Stimulated activated memory B cell treated with anti-CD40 and anti-IgM and Interleukin-4, amounts not matched to agents 10 μg/mL and 1 μg/mL and 100 μg/mL, for 72 hours (primary cell): ENCODE measurements at regions not wholly inside any gene's neighbourhood (a gene's known extent, or its start where the extent isn't known, plus 50 kb on each side); places are given as distances from the start of the nearest gene placed in this dataset.

ENCODE experiments used
- ATAC-seq: fragments of 150-1000 bp; cut with Tn5 transposase; 2 replicates; pipeline ENCODE4 v1.10.0; 2021
- H3K27ac Mint-ChIP-seq: one replicate; pipeline ENCODE4 v1.8.0; 2022; ENCODE audit warnings: mild to moderate bottlenecking, mixed read lengths
- H3K27me3 Mint-ChIP-seq: one replicate; pipeline ENCODE4 v1.8.0; 2022; ENCODE audit warnings: mixed read lengths
- H3K36me3 Mint-ChIP-seq: one replicate; pipeline ENCODE4 v1.8.0; 2022; ENCODE audit warnings: mixed read lengths
- H3K4me1 Mint-ChIP-seq: one replicate; pipeline ENCODE4 v1.8.0; 2022; ENCODE audit warnings: mixed read lengths
- H3K4me3 Mint-ChIP-seq: one replicate; pipeline ENCODE4 v1.8.0; 2022; ENCODE audit warnings: mild to moderate bottlenecking, moderate library complexity, mixed read lengths
- H3K9me3 Mint-ChIP-seq: one replicate; pipeline ENCODE4 v1.8.0; 2022; ENCODE audit warnings: mixed read lengths

GRCh38 chr11:32039149-32039548, 51.7 kb upstream of the RCN1 start:
- no peak overlapping the region for H3K4me3 Mint-ChIP-seq
- ATAC-seq: no peak
- H3K27me3 Mint-ChIP-seq: peaks cover 44% of the 10 kb centered on the region
- no peak overlapping the region for H3K27ac Mint-ChIP-seq
- no peaks in the 10 kb centered on the region for H3K9me3 Mint-ChIP-seq
- no peaks in the 10 kb centered on the region for H3K4me1 Mint-ChIP-seq
- H3K36me3 Mint-ChIP-seq: no peaks in the 10 kb centered on the region

- H3K27me3 Mint-ChIP-seq: peaks cover 31% of the 10 kb centered on the region
- ATAC-seq: no peak
- H3K36me3 Mint-ChIP-seq: no peaks in the 10 kb centered on the region
- H3K9me3 Mint-ChIP-seq: no peaks in the 10 kb centered on the region
- H3K27ac Mint-ChIP-seq: no peak overlapping the region
- H3K4me1 Mint-ChIP-seq: peaks cover 6% of the 10 kb centered on the region
- no peak overlapping the region for H3K4me3 Mint-ChIP-seq
Measured at GRCh38 chr11:32034680-32035079, 56.2 kb upstream of the RCN1 start.

GRCh38 chr11:32034149-32034548, 56.7 kb upstream of the RCN1 start:
- H3K36me3 Mint-ChIP-seq: no peaks in the 10 kb centered on the region
- peaks cover 6% of the 10 kb centered on the region for H3K4me1 Mint-ChIP-seq
- H3K27me3 Mint-ChIP-seq: peaks cover 30% of the 10 kb centered on the region
- no peaks in the 10 kb centered on the region for H3K9me3 Mint-ChIP-seq
- H3K27ac Mint-ChIP-seq: no peak overlapping the region
- no peak for ATAC-seq
- no peak overlapping the region for H3K4me3 Mint-ChIP-seq

- Mint-ChIP-seq H3K27ac (no peak overlapping the region), H3K27me3 (peaks cover 30% of the 10 kb centered on the region), H3K9me3 (no peaks in the 10 kb centered on the region), H3K4me1 (peaks cover 6% of the 10 kb centered on the region), H3K36me3 (no peaks in the 10 kb centered on the region), H3K4me3 (no peak overlapping the region)
- no peak for ATAC-seq
Measured at GRCh38 chr11:32033491-32033890, 57.4 kb upstream of the RCN1 start.

GRCh38 chr11:32033067-32033466, 57.8 kb upstream of the RCN1 start:
- Mint-ChIP-seq H3K27me3 (peaks cover 30% of the 10 kb centered on the region), H3K9me3 (no peaks in the 10 kb centered on the region), H3K27ac (no peak overlapping the region), H3K4me3 (no peak overlapping the region), H3K36me3 (no peaks in the 10 kb centered on the region), H3K4me1 (peaks cover 6% of the 10 kb centered on the region)
- no peak for ATAC-seq

GRCh38 chr11:32032478-32032877, 58.4 kb upstream of the RCN1 start:
- no peaks in the 10 kb centered on the region for H3K9me3 Mint-ChIP-seq
- peaks cover 6% of the 10 kb centered on the region for H3K4me1 Mint-ChIP-seq
- ATAC-seq: no peak
- H3K27me3 Mint-ChIP-seq: peaks cover 28% of the 10 kb centered on the region
- no peak overlapping the region for H3K27ac Mint-ChIP-seq
- no peaks in the 10 kb centered on the region for H3K36me3 Mint-ChIP-seq
- H3K4me3 Mint-ChIP-seq: no peak overlapping the region

- Mint-ChIP-seq H3K4me3 (no peak overlapping the region), H3K4me1 (peaks cover 6% of the 10 kb centered on the region), H3K27me3 (peaks cover 24% of the 10 kb centered on the region), H3K9me3 (no peaks in the 10 kb centered on the region), H3K36me3 (no peaks in the 10 kb centered on the region), H3K27ac (no peak overlapping the region)
- no peak for ATAC-seq
Measured at GRCh38 chr11:32032052-32032451, 58.8 kb upstream of the RCN1 start.

- ATAC-seq: no peak
- Mint-ChIP-seq H3K4me3 (no peak overlapping the region), H3K36me3 (no peaks in the 10 kb centered on the region), H3K27me3 (peaks cover 22% of the 10 kb centered on the region), H3K27ac (no peak overlapping the region), H3K4me1 (peaks cover 6% of the 10 kb centered on the region), H3K9me3 (no peaks in the 10 kb centered on the region)
Measured at GRCh38 chr11:32030875-32031503, 59.9 kb upstream of the RCN1 start.

- Mint-ChIP-seq H3K4me1 (peaks cover 6% of the 10 kb centered on the region), H3K27ac (no peak overlapping the region), H3K4me3 (no peak overlapping the region), H3K27me3 (peaks cover 17% of the 10 kb centered on the region), H3K36me3 (no peaks in the 10 kb centered on the region), H3K9me3 (no peaks in the 10 kb centered on the region)
- ATAC-seq: no peak
Measured at GRCh38 chr11:32029721-32030120, 61.2 kb upstream of the RCN1 start.

- ATAC-seq: no peak
- Mint-ChIP-seq H3K4me1 (peaks cover 6% of the 10 kb centered on the region), H3K27me3 (peaks cover 15% of the 10 kb centered on the region), H3K27ac (no peak overlapping the region), H3K4me3 (no peak overlapping the region), H3K9me3 (no peaks in the 10 kb centered on the region), H3K36me3 (no peaks in the 10 kb centered on the region)
Measured at GRCh38 chr11:32028201-32028600, 62.7 kb upstream of the RCN1 start.

- no peaks in the 10 kb centered on the region for H3K4me1 Mint-ChIP-seq
Measured at GRCh38 chr11:32026766-32027165, 64.1 kb upstream of the RCN1 start.

GRCh38 chr11:32024948-32025347, 65.9 kb upstream of the RCN1 start:
- H3K27me3 Mint-ChIP-seq: peaks cover 27% of the 10 kb centered on the region
- H3K4me1 Mint-ChIP-seq: no peaks in the 10 kb centered on the region
- ATAC-seq: no peak
- no peaks in the 10 kb centered on the region for H3K9me3 Mint-ChIP-seq
- H3K36me3 Mint-ChIP-seq: no peaks in the 10 kb centered on the region
- no peak overlapping the region for H3K27ac Mint-ChIP-seq
- no peak overlapping the region for H3K4me3 Mint-ChIP-seq

More at GRCh38 chr11:32026766-32027165, 64.1 kb upstream of the RCN1 start:
- no peaks in the 10 kb centered on the region for H3K9me3 Mint-ChIP-seq
- ATAC-seq: no peak
- H3K36me3 Mint-ChIP-seq: no peaks in the 10 kb centered on the region
- peaks cover 27% of the 10 kb centered on the region for H3K27me3 Mint-ChIP-seq
- no peak overlapping the region for H3K27ac Mint-ChIP-seq
- H3K4me3 Mint-ChIP-seq: no peak overlapping the region

- peaks cover 20% of the 10 kb centered on the region for H3K27me3 Mint-ChIP-seq
- no peaks in the 10 kb centered on the region for H3K9me3 Mint-ChIP-seq
- no peak overlapping the region for H3K27ac Mint-ChIP-seq
- H3K4me1 Mint-ChIP-seq: no peaks in the 10 kb centered on the region
- no peak for ATAC-seq
- H3K36me3 Mint-ChIP-seq: no peaks in the 10 kb centered on the region
- H3K4me3 Mint-ChIP-seq: no peak overlapping the region
Measured at GRCh38 chr11:32023370-32024305, 67.2 kb upstream of the RCN1 start.

- no peaks in the 10 kb centered on the region for H3K9me3 Mint-ChIP-seq
- no peaks in the 10 kb centered on the region for H3K36me3 Mint-ChIP-seq
- no peak overlapping the region for H3K27ac Mint-ChIP-seq
- no peak for ATAC-seq
- H3K27me3 Mint-ChIP-seq: peaks cover 23% of the 10 kb centered on the region
- no peak overlapping the region for H3K4me3 Mint-ChIP-seq
- no peaks in the 10 kb centered on the region for H3K4me1 Mint-ChIP-seq
Measured at GRCh38 chr11:32018672-32019071, 72.2 kb upstream of the RCN1 start.

- Mint-ChIP-seq H3K27ac (no peak overlapping the region), H3K36me3 (no peaks in the 10 kb centered on the region), H3K9me3 (no peaks in the 10 kb centered on the region), H3K4me3 (no peak overlapping the region), H3K4me1 (no peaks in the 10 kb centered on the region), H3K27me3 (peaks cover 17% of the 10 kb centered on the region)
- no peak for ATAC-seq
Measured at GRCh38 chr11:32016111-32016510, 74.8 kb upstream of the RCN1 start.

GRCh38 chr11:32015427-32015826, 75.4 kb upstream of the RCN1 start:
- no peaks in the 10 kb centered on the region for H3K36me3 Mint-ChIP-seq
- H3K9me3 Mint-ChIP-seq: no peaks in the 10 kb centered on the region
- H3K4me1 Mint-ChIP-seq: no peaks in the 10 kb centered on the region
- H3K27ac Mint-ChIP-seq: no peak overlapping the region
- no peak for ATAC-seq
- H3K27me3 Mint-ChIP-seq: peaks cover 23% of the 10 kb centered on the region
- H3K4me3 Mint-ChIP-seq: no peak overlapping the region
